SK-N-MC (cell line): ENCODE measurements at regions not wholly inside any gene's neighbourhood (a gene's known extent, or its start where the extent isn't known, plus 50 kb on each side); places are given as distances from the start of the nearest gene placed in this dataset.

Experiments used
- EZH2 ChIP-seq: fragments of 200-600 bp; sonication (generic); IDR thresholded peaks from one replicate; pipeline ENCODE4 v1.6.1; 2017; ENCODE audit warnings: antibody characterized with exemption
- FOXP2 ChIP-seq: optimal IDR thresholded peaks from 2 replicates; pipeline ENCODE3; 2011; ENCODE audit warnings: mild to moderate bottlenecking, moderate library complexity; ENCODE audit not compliant: insufficient read depth; ENCODE audit errors: extremely low read length, control extremely low read depth

GRCh38 chrX:2635342-2635741, 55.8 kb upstream of the CD99 start:
- TF ChIP-seq FOXP2 (no peak), EZH2 (no peak)
